SK-N-MC (cell line): ENCODE measurements at regions not wholly inside any gene's neighbourhood (a gene's known extent, or its start where the extent isn't known, plus 50 kb on each side); places are given as distances from the start of the nearest gene placed in this dataset.

Experiments used
- EZH2 ChIP-seq: fragments of 200-600 bp; sonication (generic); IDR thresholded peaks from one replicate; pipeline ENCODE4 v1.6.1; 2017; ENCODE audit warnings: antibody characterized with exemption
- FOXP2 ChIP-seq: optimal IDR thresholded peaks from 2 replicates; pipeline ENCODE3; 2011; ENCODE audit warnings: mild to moderate bottlenecking, moderate library complexity; ENCODE audit not compliant: insufficient read depth; ENCODE audit errors: extremely low read length, control extremely low read depth
- POLR2AphosphoS5 ChIP-seq: IDR thresholded peaks from 2 replicates; pipeline ENCODE4 v1.6.1; 2012; ENCODE audit warnings: mild to moderate bottlenecking, low read depth, low read length, borderline replicate concordance

DNA sequence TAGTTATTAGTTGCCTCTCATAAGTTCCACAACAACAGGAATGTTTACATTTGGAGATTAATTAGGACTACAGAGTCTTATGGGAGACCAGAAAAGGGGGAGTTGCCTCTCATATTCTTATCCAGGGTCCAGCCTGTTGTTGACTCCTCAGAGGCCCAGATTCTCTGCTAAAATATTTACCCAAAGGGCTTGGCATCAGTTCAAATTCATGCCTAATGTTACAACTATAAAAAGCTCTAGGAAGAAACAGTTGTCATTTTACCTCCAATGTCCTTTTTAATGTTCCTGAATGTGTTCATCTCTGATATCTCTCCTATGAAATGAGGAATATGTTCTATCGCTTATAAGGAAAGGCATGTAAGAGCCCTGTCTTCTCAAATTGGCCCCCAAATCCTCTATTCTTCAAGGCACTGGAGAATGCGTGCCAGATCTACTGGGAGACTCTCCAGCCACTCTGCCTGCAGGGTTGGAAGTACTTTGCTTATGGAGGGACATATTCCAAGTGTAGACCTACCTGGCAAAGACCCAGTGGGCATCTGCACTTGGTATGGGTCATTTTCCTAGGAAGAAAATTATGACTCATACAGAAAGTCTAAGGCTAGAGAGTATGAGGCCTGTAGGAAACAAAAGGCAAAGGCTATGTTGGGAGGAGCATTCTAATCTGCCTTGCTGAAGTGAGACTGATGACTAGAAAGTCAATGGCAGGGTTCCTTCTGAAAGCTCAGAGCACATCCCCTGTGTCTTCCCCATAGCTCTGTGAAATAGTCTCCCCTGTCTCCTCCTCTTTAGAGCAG is 192.6 kb downstream of the ESM1 start:
- TF ChIP-seq EZH2 (no peak), POLR2AphosphoS5 (no peak), FOXP2 (no peak)
